ENCODE measurements at regions not wholly inside any gene's neighbourhood (a gene's known extent, or its start where the extent isn't known, plus 50 kb on each side); places are given as distances from the start of the nearest gene placed in this dataset.
A peak's percentile ranks its signal among the peaks of the same experiment; 100 is the strongest.

- no peak for DNase-seq (ENCODE audit: low spot score)
Observed at GRCh38 chr9:126089789-126090188, 236.8 kb upstream of the MVB12B start.

GRCh38 chr9:126093771-126094170 is 232.9 kb upstream of the MVB12B start:
- DNase-seq (ENCODE audit: low spot score) = no peak

- DNase-seq (ENCODE audit: low spot score) = no peak
Observed at GRCh38 chr9:126095546-126096190, 231.0 kb upstream of the MVB12B start.

GRCh38 chr9:126096340-126096739 is 230.3 kb upstream of the MVB12B start:
- DNase-seq (ENCODE audit: low spot score) = no peak

- DNase-seq (ENCODE audit: low spot score) = no peak
Observed at GRCh38 chr9:126097679-126098078, 228.9 kb upstream of the MVB12B start.

GRCh38 chr9:126106404-126106803 is 220.2 kb upstream of the MVB12B start:
- no peak for DNase-seq (ENCODE audit: low spot score)

- no peak for DNase-seq (ENCODE audit: low spot score)
Observed at GRCh38 chr9:126107693-126108092, 218.9 kb upstream of the MVB12B start.

GRCh38 chr9:126108240-126108639 is 218.4 kb upstream of the MVB12B start:
- peak; percentile 35 for DNase-seq (ENCODE audit: low spot score)

GRCh38 chr9:126109575-126109974 is 217.1 kb upstream of the MVB12B start:
- no peak for DNase-seq (ENCODE audit: low spot score)

- DNase-seq (ENCODE audit: low spot score) = no peak
Observed at GRCh38 chr9:126111556-126111955, 215.1 kb upstream of the MVB12B start.

GRCh38 chr9:126112135-126112720 is 214.4 kb upstream of the MVB12B start:
- no peak for DNase-seq (ENCODE audit: low spot score)

GRCh38 chr9:126113176-126113575 is 213.5 kb upstream of the MVB12B start:
- DNase-seq (ENCODE audit: low spot score) = no peak

GRCh38 chr9:126113756-126114408 is 212.7 kb upstream of the MVB12B start:
- DNase-seq (ENCODE audit: low spot score) = no peak

- DNase-seq (ENCODE audit: low spot score) = no peak
Observed at GRCh38 chr9:126114409-126114760, 212.2 kb upstream of the MVB12B start.

- DNase-seq (ENCODE audit: low spot score) = no peak
Observed at GRCh38 chr9:126114850-126115460, 211.7 kb upstream of the MVB12B start.

GRCh38 chr9:126116351-126117157 is 210.1 kb upstream of the MVB12B start:
- DNase-seq (ENCODE audit: low spot score) = peak; percentile 2

- no peak for DNase-seq (ENCODE audit: low spot score)
Observed at GRCh38 chr9:126117158-126117425, 209.5 kb upstream of the MVB12B start.

GRCh38 chr9:126117631-126118030 is 209.0 kb upstream of the MVB12B start:
- DNase-seq (ENCODE audit: low spot score) = peak; percentile 2

GRCh38 chr9:126119731-126120130 is 206.9 kb upstream of the MVB12B start:
- DNase-seq (ENCODE audit: low spot score) = no peak

GRCh38 chr9:126122901-126123616 is 203.6 kb upstream of the MVB12B start:
- peak; percentile 3 for DNase-seq (ENCODE audit: low spot score)

- peak; percentile 2 for DNase-seq (ENCODE audit: low spot score)
Observed at GRCh38 chr9:126123927-126124326, 202.7 kb upstream of the MVB12B start.

- peak; percentile 11 for DNase-seq (ENCODE audit: low spot score)
Observed at GRCh38 chr9:126125177-126125576, 201.5 kb upstream of the MVB12B start.

Data from GM03348 (cell line).